Thyroid gland (tissue), 4 donors: ENCODE measurements at regions not wholly inside any gene's neighbourhood (a gene's known extent, or its start where the extent isn't known, plus 50 kb on each side); places are given as distances from the start of the nearest gene placed in this dataset.

Experiments
- CTCF ChIP-seq, 6 experiments: fragments of 200-600 bp in 3 of 6; fragments of 450-650 bp in 3 of 6; sonication (generic) in 3 of 6; IDR thresholded peaks; one replicate each; pipeline ENCODE4 v1.5.1; 2016 to 2019; ENCODE audit warnings: antibody characterized with exemption in 6 of 6, mild to moderate bottlenecking in 2 of 6, inconsistent platforms in 1 of 6, moderate library complexity in 1 of 6
- POLR2A ChIP-seq, 2 donors: fragments of 450-650 bp; IDR thresholded peaks; one replicate each; pipeline ENCODE4 v1.6.1; 2017; ENCODE audit warnings: antibody characterized with exemption in 2 of 2, mild to moderate bottlenecking in 2 of 2, moderate library complexity in 1 of 2

- TF ChIP-seq CTCF (IDR thresholded peaks at IDR 0.05) (no peak), POLR2A (IDR thresholded peaks at IDR 0.05) (no peak)
Measured at GRCh38 chr22:49348631-49349030, 479.0 kb downstream of the BRD1 start.
